SK-N-SH (cell line): ENCODE measurements at regions not wholly inside any gene's neighbourhood (a gene's known extent, or its start where the extent isn't known, plus 50 kb on each side); places are given as distances from the start of the nearest gene placed in this dataset.

Experiments
- CTCF ChIA-PET: fragments of 300-600, 350-600 bp; formaldehyde crosslinking; extraction: SDS; loops from one replicate; lab custom pipeline; 2021; lab: Yijun Ruan, JAX
- POLR2A ChIA-PET: fragments of 350-600 bp; sonication (Branson Sonifier 250); formaldehyde crosslinking; extraction: SDS; loops from one replicate; lab custom pipeline; 2020; ENCODE audit warnings: antibody characterized with exemption, inconsistent platforms; lab: Yijun Ruan, JAX
- DNase-seq: peaks from one replicate; pipeline ENCODE4 v3.0.0; 2012
- H2AFZ ChIP-seq: fragments of 200-600 bp; sonication (generic); 2 replicates; pipeline ENCODE4 v1.8.1; 2016; ENCODE audit warnings: antibody characterized with exemption, mild to moderate bottlenecking, low read depth
- H3F3A ChIP-seq: fragments of 200-600 bp; sonication (generic); replicated peaks from 2 replicates; pipeline ENCODE3; 2016; ENCODE audit warnings: antibody characterized with exemption, mild to moderate bottlenecking; ENCODE audit not compliant: insufficient read depth
- H3K27ac ChIP-seq, 2 experiments: fragments of 200-500 bp in 1 of 2; fragments of 200-600 bp in 1 of 2; sonication (Bioruptor generic) in 1 of 2; sonication (generic), shearing (Covaris generic) in 1 of 2; 2 replicates each; pipeline versions ENCODE4 v1.5.1 to v1.6.1; 2014 to 2016; ENCODE audit warnings: low read depth in 2 of 2, inconsistent platforms in 1 of 2, low read length in 1 of 2, mild to moderate bottlenecking in 1 of 2, mixed read lengths in 1 of 2
- H3K27me3 ChIP-seq: fragments of 200-600 bp; sonication (generic), shearing (Covaris generic); 2 replicates; pipeline ENCODE4 v1.6.1; 2016; ENCODE audit warnings: mixed run types; ENCODE audit not compliant: insufficient read depth
- H3K36me3 ChIP-seq, 2 experiments: fragments of 200-500 bp in 1 of 2; fragments of 200-600 bp in 1 of 2; sonication (Bioruptor generic) in 1 of 2; sonication (generic) in 1 of 2; replicated peaks in 1 of 2; 2 replicates each; pipeline versions ENCODE3 to v1.5.1; 2014 to 2016; ENCODE audit warnings: low read length in 1 of 2, mild to moderate bottlenecking in 1 of 2; ENCODE audit not compliant: insufficient read depth in 2 of 2, control insufficient read depth in 1 of 2
- H3K4me1 ChIP-seq, 2 experiments: fragments of 200-500 bp in 1 of 2; fragments of 200-600 bp in 1 of 2; sonication (Bioruptor generic) in 1 of 2; sonication (generic), shearing (Covaris generic) in 1 of 2; 2 replicates each; pipeline versions ENCODE4 v1.5.1 to v1.6.1; 2014 to 2016; ENCODE audit warnings: low read depth in 1 of 2, low read length in 1 of 2, mixed run types in 1 of 2; ENCODE audit not compliant: insufficient read depth in 2 of 2, control insufficient read depth in 1 of 2
- H3K4me2 ChIP-seq: fragments of 200-600 bp; sonication (generic), shearing (Covaris generic); 2 replicates; pipeline ENCODE4 v1.6.1; 2017; ENCODE audit warnings: mixed run types
- H3K4me3 ChIP-seq, 2 experiments: fragments of 200-500 bp in 1 of 2; fragments of 200-600 bp in 1 of 2; sonication (Bioruptor generic) in 1 of 2; sonication (generic), shearing (Covaris generic) in 1 of 2; 2 replicates each; pipeline versions ENCODE4 v1.5.1 to v1.8.1; 2014 to 2016; ENCODE audit warnings: low read depth in 2 of 2, inconsistent platforms in 1 of 2, low read length in 1 of 2, mild to moderate bottlenecking in 1 of 2, mixed read lengths in 1 of 2, moderate library complexity in 1 of 2
- H3K79me2 ChIP-seq: fragments of 200-600 bp; sonication (generic); 2 replicates; pipeline ENCODE4 v1.8.1; 2017; ENCODE audit warnings: mild to moderate bottlenecking; ENCODE audit not compliant: insufficient read depth
- H3K9ac ChIP-seq: fragments of 200-600 bp; sonication (generic); 2 replicates; pipeline ENCODE4 v1.6.1; 2017; ENCODE audit warnings: mixed run types
- H3K9me2 ChIP-seq: fragments of 200-600 bp; sonication (generic); 2 replicates; pipeline ENCODE4 v1.6.1; 2017; ENCODE audit warnings: mixed run types
- H3K9me3 ChIP-seq: fragments of 200-600 bp; sonication (generic); 2 replicates; pipeline ENCODE4 v1.6.1; 2017; ENCODE audit warnings: mixed run types, mild to moderate bottlenecking, moderate library complexity
- H4K20me1 ChIP-seq: fragments of 200-600 bp; sonication (generic); 2 replicates; pipeline ENCODE4 v1.6.1; 2017; ENCODE audit warnings: mild to moderate bottlenecking, mixed run types; ENCODE audit not compliant: insufficient read depth
- CHD2 ChIP-seq: fragments of 150-350 bp; IDR thresholded peaks from 2 replicates; pipeline ENCODE4 v1.6.1; 2018; ENCODE audit warnings: low read length; ENCODE audit not compliant: partially characterized antibody
- FOSL2 ChIP-seq: IDR thresholded peaks from 2 replicates; pipeline ENCODE4 v1.4.0; 2012; ENCODE audit warnings: low read depth, mild to moderate bottlenecking, moderate library complexity, borderline replicate concordance
- FOXJ3 ChIP-seq: sonication (generic); formaldehyde crosslinking; IDR thresholded peaks from 2 replicates; pipeline ENCODE4 v1.5.1; 2020; ENCODE audit warnings: mild to moderate bottlenecking, missing genetic modification reagents
- JUND ChIP-seq: IDR thresholded peaks from 2 replicates; pipeline ENCODE4 v1.4.0; 2012
- MEF2A ChIP-seq: IDR thresholded peaks from 2 replicates; pipeline ENCODE4 v1.4.0; 2012; ENCODE audit warnings: low read depth, borderline replicate concordance
- NRF1 ChIP-seq: IDR thresholded peaks from 2 replicates; pipeline ENCODE4 v1.6.1; 2012; ENCODE audit warnings: low read depth, mild to moderate bottlenecking, low read length
- POLR2AphosphoS5 ChIP-seq: IDR thresholded peaks from 2 replicates; pipeline ENCODE4 v1.6.1; 2012; ENCODE audit warnings: low read depth, low read length
- RCOR1 ChIP-seq: fragments of 150-350 bp; IDR thresholded peaks from 2 replicates; pipeline ENCODE4 v1.6.1; 2017; ENCODE audit warnings: antibody characterized with exemption, low read length
- SMC3 ChIP-seq: IDR thresholded peaks from 2 replicates; pipeline ENCODE4 v1.6.1; 2012; ENCODE audit warnings: low read depth, low read length, improper control_type of control experiment
- TAF1 ChIP-seq: IDR thresholded peaks from 2 replicates; pipeline ENCODE4 v1.6.1; 2012; ENCODE audit warnings: low read depth, mild to moderate bottlenecking, low read length, moderate library complexity, borderline replicate concordance
- YY1 ChIP-seq: IDR thresholded peaks from 2 replicates; pipeline ENCODE4 v1.4.0; 2012; ENCODE audit warnings: low read depth, mild to moderate bottlenecking
- WGBS: methylation state at CpG from one replicate; pipeline ENCODE4 v1.1.6; 2017; ENCODE audit warnings: low lambda C conversion rate; 5-methylcytosine and 5-hydroxymethylcytosine counted together
- TF ChIP-seq, protein P1 (sequence below): fragments of 200-600 bp; sonication (generic); IDR thresholded peaks from 2 replicates; pipeline ENCODE4 v1.6.1; 2017; ENCODE audit warnings: antibody characterized with exemption, mild to moderate bottlenecking, moderate library complexity
- TF ChIP-seq, protein P2 (sequence below): IDR thresholded peaks from 2 replicates; pipeline ENCODE4; 2012
- TF ChIP-seq, protein P3 (sequence below): IDR thresholded peaks from 2 replicates; pipeline ENCODE4 v1.4.0; 2012; ENCODE audit warnings: low read depth, borderline replicate concordance

DNA sequence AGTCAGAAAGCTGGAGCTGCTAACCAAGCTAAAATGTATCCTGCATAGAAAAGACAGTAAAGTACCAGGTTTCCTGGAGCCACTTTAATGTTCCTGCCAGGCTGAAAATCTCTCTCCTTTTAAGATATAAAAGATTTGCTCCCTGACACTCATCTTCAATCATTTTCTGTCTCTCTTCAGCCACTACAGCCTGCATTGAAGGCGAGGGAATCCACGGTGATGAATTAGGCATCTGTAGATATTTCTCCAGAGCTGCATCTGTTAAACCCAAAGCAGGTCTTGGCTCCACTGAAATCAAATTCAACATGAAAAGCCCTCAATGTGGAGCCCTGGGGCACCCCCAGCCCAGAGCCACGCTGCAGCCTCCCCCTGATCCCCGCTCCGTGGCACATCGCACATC lies 94.7 kb upstream of the CRHR1 start:
- Histone ChIP-seq H3K4me2 (no peak overlapping the region), H3K4me1 (peaks cover 0 to 14% of the 10 kb centered on the region in 2 experiments; a peak in 1 of 4 replicates), H3K9ac (no peak overlapping the region), H2AFZ (no peak overlapping the region), H3K4me3 (no peak overlapping the region), H3K9me3 (no peaks in the 10 kb centered on the region), H3K27ac (no peak overlapping the region), H3K36me3 (no peaks in the 10 kb centered on the region), H3K27me3 (peaks cover 10% of the 10 kb centered on the region; the same call in 1 of the 2 replicates), H4K20me1 (no peaks in the 10 kb centered on the region), H3F3A (no peaks in the 10 kb centered on the region), H3K79me2 (no peaks in the 10 kb centered on the region), H3K9me2 (no peaks in the 10 kb centered on the region)
- DNase-seq = peak; percentile 27
- TF ChIP-seq FOSL2 = no peak
- no peak for TF ChIP-seq POLR2AphosphoS5
- no peak for TF ChIP-seq FOXJ3 (CRISPR knock-in tag)
- TF ChIP-seq SMC3 = no peak
- TF ChIP-seq YY1 = no peak
- no peak for TF ChIP-seq RCOR1
- no peak for TF ChIP-seq MEF2A
- no peak for TF ChIP-seq JUND
- ChIA-PET POLR2A (no interaction called here), CTCF (interaction anchor here (0.6 to 1.3 kb wide), 3 partner anchors 11 to 1143 kb away, joined by 3 read pairs; no protein-coding TSS in a partner anchor)
- WGBS = 70% methylated on average over 6 of the region's 6 CpGs

DNA sequence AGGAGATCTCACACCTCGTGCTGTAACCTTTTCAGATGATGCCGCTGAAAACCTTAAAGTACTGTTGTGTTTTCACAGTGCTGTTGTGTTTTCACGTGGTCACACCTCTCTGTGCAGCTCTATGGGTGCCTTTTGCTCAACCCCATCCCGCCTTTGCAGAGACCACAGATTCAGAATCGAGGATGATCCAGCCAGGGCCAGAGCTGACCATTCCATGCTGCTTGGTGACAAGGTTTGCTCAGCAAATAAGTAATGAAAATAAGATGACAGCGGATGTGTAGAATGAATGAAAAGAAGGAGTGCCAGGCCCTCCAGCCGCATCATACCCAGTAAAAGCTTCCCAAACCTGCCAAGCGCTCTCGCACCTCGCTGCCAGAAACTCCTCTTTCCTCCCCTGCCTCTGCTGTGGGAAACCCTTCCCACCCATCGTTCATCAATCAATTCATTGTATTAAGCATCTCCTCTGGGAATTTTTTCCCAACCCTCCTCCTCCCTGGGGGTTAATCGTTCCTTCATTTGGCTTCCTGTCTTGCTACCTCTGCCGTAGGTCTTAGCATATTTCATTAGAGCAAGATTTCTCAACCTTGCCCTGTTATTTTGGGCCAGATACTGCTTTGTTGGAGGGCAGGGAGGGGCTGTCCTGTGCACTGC lies 93.4 kb upstream of the CRHR1 start:
- Histone ChIP-seq H3K4me1 (peaks cover 0 to 14% of the 10 kb centered on the region in 2 experiments; a peak in 1 of 4 replicates), H2AFZ (no peak overlapping the region), H4K20me1 (no peaks in the 10 kb centered on the region), H3F3A (no peaks in the 10 kb centered on the region), H3K79me2 (no peaks in the 10 kb centered on the region), H3K9me3 (no peaks in the 10 kb centered on the region), H3K27ac (no peak overlapping the region), H3K27me3 (peaks cover 10% of the 10 kb centered on the region; the same call in 1 of the 2 replicates), H3K36me3 (no peaks in the 10 kb centered on the region), H3K9me2 (no peaks in the 10 kb centered on the region), H3K9ac (no peak overlapping the region)
- no peak for DNase-seq
- POLR2A ChIA-PET = no interaction called here
- CTCF ChIA-PET = no interaction called here
- 49% methylated on average over 13 of the region's 13 CpGs for WGBS
- TF ChIP-seq NRF1 = no peak
- TF ChIP-seq, all 33 proteins: peak for 0
- H3K4me3 ChIP-seq = no peak overlapping the region
- no peak overlapping the region for H3K4me2 ChIP-seq

DNA sequence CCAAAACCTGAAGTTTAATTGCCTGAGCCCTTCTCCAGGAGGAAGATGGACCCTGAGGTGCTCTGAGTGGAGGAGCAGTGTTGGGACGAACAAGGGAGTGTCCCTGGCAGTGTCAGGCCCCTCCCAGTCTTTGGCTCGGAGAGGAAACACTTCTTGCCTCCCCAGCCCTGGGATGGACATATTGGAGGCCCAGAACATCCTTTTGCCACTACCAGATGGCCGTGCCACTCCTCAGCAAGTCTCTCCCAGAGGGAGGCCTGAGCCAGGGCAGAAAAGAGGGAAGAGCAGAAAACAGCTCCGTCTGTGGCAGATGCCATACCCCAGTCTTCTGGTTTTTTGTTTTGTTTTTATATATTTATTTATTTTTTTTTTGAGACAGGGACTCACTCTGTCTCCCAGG lies 91.5 kb upstream of the CRHR1 start:
- ChIA-PET POLR2A (no interaction called here), CTCF (interaction anchor here (1.2 kb wide), 1 partner anchor 53 kb away, joined by 4 read pairs; no protein-coding TSS in a partner anchor)
- no peak overlapping the region for H3K4me3 ChIP-seq
- no peak overlapping the region for H3K4me2 ChIP-seq
- H3K9me2 ChIP-seq = no peaks in the 10 kb centered on the region
- DNase-seq = no peak
- H3K4me1 ChIP-seq = peaks cover 0 to 14% of the 10 kb centered on the region in 2 experiments; a peak in 1 of 4 replicates
- H2AFZ ChIP-seq = no peak overlapping the region
- no peak overlapping the region for H3K9ac ChIP-seq
- H3K27ac ChIP-seq = no peak overlapping the region
- H3K9me3 ChIP-seq = no peaks in the 10 kb centered on the region
- H3K27me3 ChIP-seq = peaks cover 10% of the 10 kb centered on the region; the same call in 1 of the 2 replicates
- H3K79me2 ChIP-seq = no peaks in the 10 kb centered on the region
- H3K36me3 ChIP-seq = no peaks in the 10 kb centered on the region
- H4K20me1 ChIP-seq = no peaks in the 10 kb centered on the region
- H3F3A ChIP-seq = no peaks in the 10 kb centered on the region
- TF ChIP-seq, protein P1, sequence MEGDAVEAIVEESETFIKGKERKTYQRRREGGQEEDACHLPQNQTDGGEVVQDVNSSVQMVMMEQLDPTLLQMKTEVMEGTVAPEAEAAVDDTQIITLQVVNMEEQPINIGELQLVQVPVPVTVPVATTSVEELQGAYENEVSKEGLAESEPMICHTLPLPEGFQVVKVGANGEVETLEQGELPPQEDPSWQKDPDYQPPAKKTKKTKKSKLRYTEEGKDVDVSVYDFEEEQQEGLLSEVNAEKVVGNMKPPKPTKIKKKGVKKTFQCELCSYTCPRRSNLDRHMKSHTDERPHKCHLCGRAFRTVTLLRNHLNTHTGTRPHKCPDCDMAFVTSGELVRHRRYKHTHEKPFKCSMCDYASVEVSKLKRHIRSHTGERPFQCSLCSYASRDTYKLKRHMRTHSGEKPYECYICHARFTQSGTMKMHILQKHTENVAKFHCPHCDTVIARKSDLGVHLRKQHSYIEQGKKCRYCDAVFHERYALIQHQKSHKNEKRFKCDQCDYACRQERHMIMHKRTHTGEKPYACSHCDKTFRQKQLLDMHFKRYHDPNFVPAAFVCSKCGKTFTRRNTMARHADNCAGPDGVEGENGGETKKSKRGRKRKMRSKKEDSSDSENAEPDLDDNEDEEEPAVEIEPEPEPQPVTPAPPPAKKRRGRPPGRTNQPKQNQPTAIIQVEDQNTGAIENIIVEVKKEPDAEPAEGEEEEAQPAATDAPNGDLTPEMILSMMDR = no peak
- TF ChIP-seq YY1 (no peak), FOSL2 (no peak), TAF1 (no peak), JUND (no peak), CHD2 (no peak)
- TF ChIP-seq, protein P2, sequence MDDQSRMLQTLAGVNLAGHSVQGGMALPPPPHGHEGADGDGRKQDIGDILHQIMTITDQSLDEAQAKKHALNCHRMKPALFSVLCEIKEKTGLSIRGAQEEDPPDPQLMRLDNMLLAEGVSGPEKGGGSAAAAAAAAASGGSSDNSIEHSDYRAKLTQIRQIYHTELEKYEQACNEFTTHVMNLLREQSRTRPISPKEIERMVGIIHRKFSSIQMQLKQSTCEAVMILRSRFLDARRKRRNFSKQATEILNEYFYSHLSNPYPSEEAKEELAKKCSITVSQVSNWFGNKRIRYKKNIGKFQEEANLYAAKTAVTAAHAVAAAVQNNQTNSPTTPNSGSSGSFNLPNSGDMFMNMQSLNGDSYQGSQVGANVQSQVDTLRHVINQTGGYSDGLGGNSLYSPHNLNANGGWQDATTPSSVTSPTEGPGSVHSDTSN = no peak
- TF ChIP-seq, protein P3, sequence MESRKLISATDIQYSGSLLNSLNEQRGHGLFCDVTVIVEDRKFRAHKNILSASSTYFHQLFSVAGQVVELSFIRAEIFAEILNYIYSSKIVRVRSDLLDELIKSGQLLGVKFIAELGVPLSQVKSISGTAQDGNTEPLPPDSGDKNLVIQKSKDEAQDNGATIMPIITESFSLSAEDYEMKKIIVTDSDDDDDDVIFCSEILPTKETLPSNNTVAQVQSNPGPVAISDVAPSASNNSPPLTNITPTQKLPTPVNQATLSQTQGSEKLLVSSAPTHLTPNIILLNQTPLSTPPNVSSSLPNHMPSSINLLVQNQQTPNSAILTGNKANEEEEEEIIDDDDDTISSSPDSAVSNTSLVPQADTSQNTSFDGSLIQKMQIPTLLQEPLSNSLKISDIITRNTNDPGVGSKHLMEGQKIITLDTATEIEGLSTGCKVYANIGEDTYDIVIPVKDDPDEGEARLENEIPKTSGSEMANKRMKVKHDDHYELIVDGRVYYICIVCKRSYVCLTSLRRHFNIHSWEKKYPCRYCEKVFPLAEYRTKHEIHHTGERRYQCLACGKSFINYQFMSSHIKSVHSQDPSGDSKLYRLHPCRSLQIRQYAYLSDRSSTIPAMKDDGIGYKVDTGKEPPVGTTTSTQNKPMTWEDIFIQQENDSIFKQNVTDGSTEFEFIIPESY = no peak
- TF ChIP-seq, all 33 proteins: peak for 0
- 29% methylated on average over 4 of the region's 4 CpGs for WGBS
